Sigmoid colon (tissue), 4 donors: ENCODE measurements at regions not wholly inside any gene's neighbourhood (a gene's known extent, or its start where the extent isn't known, plus 50 kb on each side); places are given as distances from the start of the nearest gene placed in this dataset.

ENCODE experiments used
- CTCF ChIP-seq, 4 experiments: fragments of 450-650 bp in 3 of 4; fragments of 200-600 bp in 1 of 4; IDR thresholded peaks; one replicate each; pipeline ENCODE4 v1.5.1; 2016 to 2019; ENCODE audit warnings: antibody characterized with exemption in 4 of 4, mild to moderate bottlenecking in 3 of 4, moderate library complexity in 2 of 4
- EP300 ChIP-seq, 4 donors: sonication (generic); formaldehyde crosslinking; IDR thresholded peaks; one replicate each; pipeline ENCODE4 v1.6.1; 2017; ENCODE audit warnings: antibody characterized with exemption in 4 of 4
- POLR2A ChIP-seq, 2 donors: fragments of 450-650 bp; IDR thresholded peaks; one replicate each; pipeline ENCODE4 v1.6.1; 2016; ENCODE audit warnings: antibody characterized with exemption in 2 of 2, mild to moderate bottlenecking in 2 of 2, moderate library complexity in 2 of 2
- POLR2AphosphoS5 ChIP-seq, 4 donors: sonication (generic); formaldehyde crosslinking; IDR thresholded peaks; one replicate each; pipeline ENCODE4 v1.6.1; 2017; ENCODE audit warnings: antibody characterized with exemption in 4 of 4

GRCh38 chr3:28672406-28672805 lies 323.8 kb upstream of the AZI2 start:
- no peak for TF ChIP-seq CTCF (IDR thresholded peaks at IDR 0.05)
- no peak for TF ChIP-seq EP300 (IDR thresholded peaks at IDR 0.05)
- TF ChIP-seq POLR2AphosphoS5 (IDR thresholded peaks at IDR 0.05): no peak
- no peak for TF ChIP-seq POLR2A (IDR thresholded peaks at IDR 0.05)
